ENCODE measurements at regions not wholly inside any gene's neighbourhood (a gene's known extent, or its start where the extent isn't known, plus 50 kb on each side); places are given as distances from the start of the nearest gene placed in this dataset.
"Not testable (repeated sequence)": the region's sequence is repeated elsewhere in the genome, so short reads cannot be mapped to it uniquely, and the experiment has no call there.

GRCh38 chr3:18215639-18216038 is 209.5 kb downstream of the SATB1 start:
- TF ChIP-seq POLR2A (IDR thresholded peaks at IDR 0.05) (no peak), EP300 (IDR thresholded peaks at IDR 0.05) (no peak)
- TF ChIP-seq, protein P1, sequence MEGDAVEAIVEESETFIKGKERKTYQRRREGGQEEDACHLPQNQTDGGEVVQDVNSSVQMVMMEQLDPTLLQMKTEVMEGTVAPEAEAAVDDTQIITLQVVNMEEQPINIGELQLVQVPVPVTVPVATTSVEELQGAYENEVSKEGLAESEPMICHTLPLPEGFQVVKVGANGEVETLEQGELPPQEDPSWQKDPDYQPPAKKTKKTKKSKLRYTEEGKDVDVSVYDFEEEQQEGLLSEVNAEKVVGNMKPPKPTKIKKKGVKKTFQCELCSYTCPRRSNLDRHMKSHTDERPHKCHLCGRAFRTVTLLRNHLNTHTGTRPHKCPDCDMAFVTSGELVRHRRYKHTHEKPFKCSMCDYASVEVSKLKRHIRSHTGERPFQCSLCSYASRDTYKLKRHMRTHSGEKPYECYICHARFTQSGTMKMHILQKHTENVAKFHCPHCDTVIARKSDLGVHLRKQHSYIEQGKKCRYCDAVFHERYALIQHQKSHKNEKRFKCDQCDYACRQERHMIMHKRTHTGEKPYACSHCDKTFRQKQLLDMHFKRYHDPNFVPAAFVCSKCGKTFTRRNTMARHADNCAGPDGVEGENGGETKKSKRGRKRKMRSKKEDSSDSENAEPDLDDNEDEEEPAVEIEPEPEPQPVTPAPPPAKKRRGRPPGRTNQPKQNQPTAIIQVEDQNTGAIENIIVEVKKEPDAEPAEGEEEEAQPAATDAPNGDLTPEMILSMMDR (IDR thresholded peaks at IDR 0.05) = no peak
- no peaks in the 10 kb centered on the region for H3K4me1 ChIP-seq (ENCODE audit: insufficient read depth)
- no peak overlapping the region for H3K4me3 ChIP-seq
- no peaks in the 10 kb centered on the region for H3K36me3 ChIP-seq
- H3K27ac ChIP-seq = no peak overlapping the region
- intact Hi-C loops (cut with DNase I) = no loop called here
- no peaks in the 10 kb centered on the region for H3K27me3 ChIP-seq
- DNase-seq = no peak
- no peaks in the 10 kb centered on the region for H3K9me3 ChIP-seq

- no peak for DNase-seq
- TF ChIP-seq POLR2A (IDR thresholded peaks at IDR 0.05) (no peak), EP300 (IDR thresholded peaks at IDR 0.05) (no peak)
- TF ChIP-seq, protein P1 (IDR thresholded peaks at IDR 0.05) = no peak
- H3K4me1 ChIP-seq (ENCODE audit: insufficient read depth) = no peaks in the 10 kb centered on the region
- intact Hi-C loops (cut with DNase I) = no loop called here
- H3K9me3 ChIP-seq = no peaks in the 10 kb centered on the region
- H3K36me3 ChIP-seq = no peaks in the 10 kb centered on the region
- WGBS, 3 donors = 68 to 79% (median 71%) methylated on average over 1 of the region's 1 CpG
- no peak overlapping the region for H3K4me3 ChIP-seq
- H3K27me3 ChIP-seq = no peaks in the 10 kb centered on the region
- H3K27ac ChIP-seq = no peak overlapping the region
These were observed 214.0 kb downstream of the SATB1 start for GRCh38 chr3:18211116-18211515.

- no peaks in the 10 kb centered on the region for H3K9me3 ChIP-seq
- no peak overlapping the region for H3K27ac ChIP-seq
- DNase-seq = no peak
- no peak overlapping the region for H3K4me3 ChIP-seq
- no peaks in the 10 kb centered on the region for H3K36me3 ChIP-seq
- no peaks in the 10 kb centered on the region for H3K27me3 ChIP-seq
- WGBS, 3 donors = 77 to 88% (median 84%) methylated on average over 3 of the region's 3 CpGs
- H3K4me1 ChIP-seq (ENCODE audit: insufficient read depth) = no peaks in the 10 kb centered on the region
- TF ChIP-seq EP300 (IDR thresholded peaks at IDR 0.05) = no peak
- TF ChIP-seq POLR2A (IDR thresholded peaks at IDR 0.05) = no peak
- TF ChIP-seq, protein P1 (IDR thresholded peaks at IDR 0.05) = no peak
- intact Hi-C loops (cut with DNase I) = no loop called here
These were observed 216.3 kb downstream of the SATB1 start for GRCh38 chr3:18208856-18209255.

DNA sequence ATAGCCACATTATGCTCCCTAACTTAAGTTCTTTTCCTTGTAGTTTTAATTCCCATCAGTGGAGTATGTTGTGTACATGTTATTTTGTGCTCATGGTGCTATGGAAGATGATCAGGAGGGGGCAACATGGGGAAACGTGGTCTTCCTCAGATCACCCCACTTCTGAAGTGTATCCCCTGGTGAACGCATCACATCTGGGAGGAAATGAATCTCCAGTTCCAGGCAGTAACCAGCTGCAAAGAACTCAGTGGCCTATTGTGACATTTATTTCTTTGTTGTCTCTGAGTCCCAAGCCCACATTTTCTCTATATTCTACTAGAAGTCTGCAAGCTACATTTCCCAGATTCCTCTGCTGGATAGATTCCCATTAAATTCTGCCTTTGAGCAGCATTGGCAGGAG is 217.0 kb downstream of the SATB1 start:
- Histone ChIP-seq H3K4me1 (ENCODE audit: insufficient read depth) (no peaks in the 10 kb centered on the region), H3K27ac (no peak overlapping the region), H3K36me3 (no peaks in the 10 kb centered on the region), H3K4me3 (no peak overlapping the region), H3K27me3 (no peaks in the 10 kb centered on the region), H3K9me3 (no peaks in the 10 kb centered on the region)
- no peak for DNase-seq
- WGBS, 3 donors = 79 to 85% (median 84%) methylated on average over 2 of the region's 2 CpGs
- intact Hi-C loops (cut with DNase I) = no loop called here
- no peak for TF ChIP-seq EP300 (IDR thresholded peaks at IDR 0.05)
- TF ChIP-seq POLR2A (IDR thresholded peaks at IDR 0.05) = no peak

GRCh38 chr3:18207226-18207625 is 217.9 kb downstream of the SATB1 start:
- Histone ChIP-seq H3K9me3 (no peaks in the 10 kb centered on the region), H3K36me3 (no peaks in the 10 kb centered on the region), H3K27ac (no peak overlapping the region), H3K27me3 (no peaks in the 10 kb centered on the region), H3K4me1 (ENCODE audit: insufficient read depth) (no peaks in the 10 kb centered on the region), H3K4me3 (no peak overlapping the region)
- intact Hi-C loops (cut with DNase I) = no loop called here
- no peak for TF ChIP-seq POLR2A (IDR thresholded peaks at IDR 0.05)
- TF ChIP-seq EP300 (IDR thresholded peaks at IDR 0.05) = no peak
- TF ChIP-seq, protein P1 (IDR thresholded peaks at IDR 0.05) = no peak
- DNase-seq = no peak
- 64 to 71% (median 65%) methylated on average over 3 of the region's 3 CpGs for WGBS, 3 donors

- WGBS, 3 donors = 93 to 94% (median 93%) methylated on average over 9 of the region's 9 CpGs
- not testable (repeated sequence) for H3K27ac ChIP-seq
These were observed 219.4 kb downstream of the SATB1 start for GRCh38 chr3:18205701-18206100.

More at GRCh38 chr3:18205701-18206100, 219.4 kb downstream of the SATB1 start:
- DNase-seq; H3K36me3 ChIP-seq; intact Hi-C loops (cut with DNase I); H3K27me3 ChIP-seq; H3K4me3 ChIP-seq; H3K4me1 ChIP-seq (ENCODE audit: insufficient read depth); H3K9me3 ChIP-seq: not testable (repeated sequence)

Data from ovary (tissue), 7 donors.